ENCODE measurements at regions not wholly inside any gene's neighbourhood (a gene's known extent, or its start where the extent isn't known, plus 50 kb on each side); places are given as distances from the start of the nearest gene placed in this dataset.

- TF ChIP-seq GABPA (IDR thresholded peaks at IDR 0.05; ENCODE audit: borderline replicate concordance, insufficient read depth, low read length) (no peak), EGR1 (IDR thresholded peaks at IDR 0.05; ENCODE audit: borderline replicate concordance, low read depth, low read length) (no peak), BACH1 (IDR thresholded peaks at IDR 0.05; ENCODE audit: low read length) (no peak), KDM4A (IDR thresholded peaks at IDR 0.05; ENCODE audit: low read depth, low read length, severe bottlenecking) (no peak)
Measured at GRCh38 chr1:232376632-232377493, 253.1 kb downstream of the SIPA1L2 start (continued).

Measured in H1 (cell line).